ENCODE measurements at regions not wholly inside any gene's neighbourhood (a gene's known extent, or its start where the extent isn't known, plus 50 kb on each side); places are given as distances from the start of the nearest gene placed in this dataset.
"Not testable (repeated sequence)": the region's sequence is repeated elsewhere in the genome, so short reads cannot be mapped to it uniquely, and the experiment has no call there.

- no peak for DNase-seq
These were observed 153.6 kb downstream of the MAGEB17 start for GRCh38 chrX:16320765-16321355.

DNA sequence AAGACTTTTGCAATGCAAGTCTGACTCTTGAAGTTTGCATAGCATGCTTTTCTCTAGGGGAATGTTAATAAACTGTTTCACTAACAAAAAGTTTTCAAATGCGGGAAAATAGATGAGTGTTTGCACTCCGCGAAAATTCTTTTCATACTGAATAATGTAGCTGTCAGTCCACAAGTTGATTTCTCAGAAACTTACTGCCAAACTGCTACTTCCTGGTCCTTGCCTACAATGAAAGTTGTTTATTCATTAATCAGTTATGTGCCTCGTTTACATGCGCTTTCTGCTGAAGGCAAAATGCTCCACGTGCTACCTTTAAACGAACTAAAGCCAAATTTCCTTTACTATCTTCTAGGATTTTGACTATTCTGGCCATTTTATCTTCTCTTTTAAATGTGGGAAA, 166.2 kb downstream of the MAGEB17 start:
- no peak for DNase-seq

DNA sequence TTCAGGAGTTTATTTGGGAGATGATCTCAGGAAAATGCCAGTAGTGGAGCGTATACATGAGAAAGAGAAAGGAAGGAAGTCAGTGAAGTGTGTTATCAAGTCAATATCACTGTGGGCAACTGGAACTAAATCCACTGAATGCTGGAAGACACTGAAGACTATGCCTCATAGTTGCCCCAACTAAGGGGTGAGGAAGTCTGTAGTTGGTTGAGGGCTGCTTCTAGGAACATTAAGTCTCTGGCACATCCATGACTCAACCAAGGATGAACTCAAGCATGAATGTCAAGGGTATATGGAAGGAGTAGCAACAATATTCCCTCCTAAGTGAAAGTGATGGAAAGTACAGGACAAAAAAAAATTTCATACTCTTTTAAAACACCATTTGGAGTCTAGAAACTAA, 167.9 kb downstream of the MAGEB17 start:
- no peak for DNase-seq

GRCh38 chrX:16347968-16348670, 180.8 kb downstream of the MAGEB17 start:
- DNase-seq = no peak

DNA sequence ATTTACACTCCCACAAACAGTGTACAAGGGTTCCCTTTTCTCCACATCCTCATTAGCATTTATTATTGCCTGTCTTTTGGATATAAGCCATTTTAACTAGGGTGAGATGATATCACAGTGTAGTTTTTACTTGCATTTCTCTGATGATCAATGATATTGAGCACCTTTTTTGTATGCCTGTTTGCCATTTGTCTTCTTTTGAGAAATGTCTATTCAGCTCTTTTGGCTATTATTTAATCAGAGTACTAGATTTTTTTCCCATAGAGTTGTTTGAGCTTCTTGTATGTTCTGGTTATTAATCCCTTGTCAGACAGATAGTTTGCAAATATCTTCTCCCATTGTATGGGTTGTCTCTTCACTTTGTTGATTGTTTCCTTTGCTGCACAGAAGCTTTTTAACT, 190.6 kb downstream of the MAGEB17 start:
- no peak for DNase-seq

DNA sequence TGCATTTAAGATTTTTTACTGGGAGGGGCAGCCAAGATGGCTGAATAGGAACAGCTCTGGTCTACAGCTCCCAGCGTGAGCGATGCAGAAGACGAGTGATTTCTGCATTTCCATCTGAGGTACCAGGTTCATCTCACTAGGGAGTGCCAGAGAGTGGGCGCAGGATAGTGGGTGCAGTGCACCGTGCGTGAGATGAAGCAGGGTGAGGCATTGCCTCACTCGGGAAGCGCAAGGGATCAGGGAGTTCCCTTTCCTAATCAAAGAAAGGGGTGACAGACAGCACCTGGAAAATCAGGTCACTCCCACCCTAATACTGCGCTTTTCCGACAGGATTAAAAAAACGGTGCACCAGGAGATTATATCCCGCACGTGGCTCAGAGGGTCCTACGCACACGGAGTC, 192.8 kb downstream of the MAGEB17 start:
- DNase-seq = not testable (repeated sequence)

DNA sequence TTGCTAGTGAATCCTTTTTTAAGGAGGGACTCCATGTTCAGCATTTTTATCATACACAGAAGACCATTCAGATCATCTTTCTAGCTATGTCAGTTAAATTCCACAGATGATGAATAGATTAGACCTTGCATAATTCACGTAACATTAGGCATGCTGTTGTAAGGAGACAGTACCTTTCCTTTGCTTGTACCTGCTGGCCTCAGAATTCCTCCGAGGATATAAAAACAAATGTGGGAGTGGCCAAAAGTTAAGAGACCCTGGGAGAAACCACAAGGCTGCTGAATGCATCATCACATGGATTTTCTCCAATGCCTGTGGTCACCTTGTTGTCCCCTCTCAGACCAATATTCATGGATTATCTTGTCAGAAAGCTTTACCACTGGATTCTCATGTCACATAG, 201.4 kb downstream of the MAGEB17 start:
- no peak for DNase-seq

DNA sequence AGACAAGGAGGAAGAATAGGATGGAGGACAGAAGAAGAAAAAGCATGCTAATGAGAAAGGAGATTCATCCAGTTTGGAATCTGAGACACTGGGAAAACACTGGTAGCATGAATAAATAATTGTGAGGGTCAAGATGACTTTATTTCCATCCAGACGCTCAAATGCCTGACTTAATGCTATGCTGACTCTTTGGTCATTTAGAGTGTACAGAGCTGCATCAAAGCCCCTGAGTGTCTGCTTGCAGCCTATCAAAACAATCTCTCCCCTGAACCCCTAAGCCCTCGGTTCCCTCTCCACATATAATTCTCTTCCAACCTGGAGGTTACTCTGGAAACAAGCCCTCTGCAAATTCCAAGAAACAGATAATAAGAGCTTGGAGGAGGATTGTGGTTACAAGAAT, 208.8 kb downstream of the MAGEB17 start:
- no peak for DNase-seq

DNA sequence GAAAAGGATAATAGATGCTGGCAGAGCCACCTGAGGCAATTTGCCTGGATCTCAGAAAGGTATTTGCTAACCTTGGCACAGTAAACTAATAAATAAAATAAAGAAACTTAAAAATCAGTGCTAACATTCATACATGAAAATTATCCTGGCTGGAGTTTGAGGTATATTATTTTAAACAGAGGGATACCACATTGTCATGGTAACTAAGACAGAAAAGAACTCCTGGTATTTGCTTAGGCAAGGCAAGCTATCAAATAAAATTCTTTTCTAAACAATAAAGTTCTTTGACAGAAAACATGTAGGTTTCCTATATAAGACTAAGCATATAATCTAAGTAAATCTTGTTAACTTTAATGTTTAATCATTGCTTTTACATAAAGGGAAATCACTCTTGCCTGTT, 218.8 kb downstream of the MAGEB17 start:
- no peak for DNase-seq

DNA sequence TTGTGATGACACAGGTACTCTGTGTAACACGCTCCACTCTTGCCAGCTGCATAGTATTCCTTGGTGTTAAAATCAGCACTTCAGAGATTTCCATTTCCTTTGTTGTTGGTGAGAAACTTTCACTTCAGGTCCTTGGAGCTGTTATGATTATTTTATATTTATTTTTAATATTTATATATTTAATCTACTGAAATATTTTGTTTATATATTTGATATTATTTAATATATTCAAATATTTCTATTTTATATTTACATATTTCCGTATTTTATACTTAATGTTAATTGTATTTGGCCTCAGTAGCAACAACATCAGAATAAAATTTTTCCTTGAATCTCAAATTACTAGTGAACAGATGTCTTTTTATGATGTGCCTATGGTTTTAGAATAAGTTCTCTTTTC, 225.3 kb downstream of the MAGEB17 start:
- no peak for DNase-seq

GRCh38 chrX:16394290-16394689, 227.0 kb downstream of the MAGEB17 start:
- no peak for DNase-seq

GRCh38 chrX:16403808-16404207, 236.5 kb downstream of the MAGEB17 start:
- no peak for DNase-seq

DNA sequence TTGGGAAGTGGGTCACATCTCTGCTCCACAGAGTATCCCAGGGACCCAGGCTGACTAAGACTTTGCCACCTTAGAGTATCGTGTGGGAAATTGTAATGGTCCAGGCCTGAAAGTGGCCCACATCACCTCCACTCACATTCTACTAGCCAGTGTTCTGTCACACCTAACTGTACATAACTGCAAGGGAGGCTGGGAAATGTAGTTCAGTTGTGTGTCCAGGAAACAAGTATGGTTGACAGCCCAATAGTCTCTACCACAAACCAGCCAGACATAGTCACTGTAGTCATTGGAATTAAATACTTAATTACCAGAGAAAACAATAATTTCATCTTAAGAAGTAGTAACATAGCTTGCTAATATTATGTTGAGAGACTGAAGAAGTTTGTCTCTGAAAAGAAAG, 233.4 kb upstream of the S100G start:
- DNase-seq = no peak

DNA sequence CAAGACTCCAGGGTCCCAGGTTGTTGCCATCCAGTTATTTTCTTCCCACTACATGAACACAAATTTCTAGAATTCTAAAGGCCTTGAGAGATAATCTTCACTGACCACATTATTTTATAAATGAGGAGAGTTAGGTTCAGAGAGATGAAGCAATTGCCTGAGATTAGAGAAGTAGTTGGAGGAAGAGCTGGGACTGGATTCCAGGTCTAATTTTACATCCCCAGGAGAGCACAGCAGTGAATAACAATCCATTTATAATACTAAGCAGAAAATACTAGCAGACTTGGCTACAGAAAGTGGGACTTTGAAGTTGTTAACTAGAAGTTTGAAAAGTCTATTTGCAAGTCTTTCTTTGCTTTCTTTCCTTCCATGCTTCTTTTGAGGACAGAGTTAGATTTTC, 231.3 kb upstream of the S100G start:
- no peak for DNase-seq

GRCh38 chrX:16427668-16428067, 222.3 kb upstream of the S100G start:
- DNase-seq = no peak

DNA sequence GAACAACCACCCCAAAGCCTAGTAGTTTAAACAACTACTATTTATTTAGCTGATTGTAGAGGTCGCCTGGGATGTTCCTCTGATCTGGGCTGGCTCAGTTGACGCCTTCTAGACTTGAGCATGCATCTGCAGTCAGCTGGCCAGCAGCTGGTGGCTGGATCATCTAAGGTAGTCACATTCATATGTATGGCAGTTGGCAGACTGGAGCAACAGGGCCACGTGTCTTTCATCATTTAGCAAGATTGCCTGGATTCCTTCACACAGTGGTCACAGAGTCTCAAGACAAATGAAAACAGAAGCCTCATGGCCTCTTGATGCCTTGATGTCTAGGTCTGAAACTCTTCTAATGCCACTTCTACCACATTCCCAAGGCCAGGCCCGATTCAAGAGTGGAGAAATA, 220.6 kb upstream of the S100G start:
- no peak for DNase-seq

- DNase-seq = no peak
These were observed 218.7 kb upstream of the S100G start for GRCh38 chrX:16431266-16431665.

- DNase-seq = peak in 1 of 2 donors; percentile 2
These were observed 216.9 kb upstream of the S100G start for GRCh38 chrX:16433021-16433420.

GRCh38 chrX:16435399-16435986, 214.5 kb upstream of the S100G start:
- DNase-seq = no peak

GRCh38 chrX:16436348-16437188, 213.4 kb upstream of the S100G start:
- DNase-seq = peak; percentile 38 to 45

DNA sequence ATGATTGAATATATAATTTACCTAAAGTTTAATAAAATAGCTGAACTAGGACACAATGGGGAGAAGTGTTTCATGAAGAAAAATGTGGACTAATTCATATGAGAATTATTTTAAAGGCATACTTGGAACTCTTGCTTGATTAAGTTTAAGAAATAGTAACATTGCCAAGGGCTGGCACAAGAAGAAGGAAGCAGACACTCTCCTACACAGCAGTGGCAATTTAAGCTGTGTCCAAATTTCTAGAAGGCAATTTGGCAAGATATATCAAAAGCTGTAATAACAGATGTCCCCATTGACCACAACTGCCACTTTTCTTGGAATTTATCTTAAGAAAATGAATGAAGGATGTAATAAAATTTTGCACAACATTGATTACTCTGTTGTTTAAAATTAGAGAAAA, 209.5 kb upstream of the S100G start:
- DNase-seq = no peak

DNA sequence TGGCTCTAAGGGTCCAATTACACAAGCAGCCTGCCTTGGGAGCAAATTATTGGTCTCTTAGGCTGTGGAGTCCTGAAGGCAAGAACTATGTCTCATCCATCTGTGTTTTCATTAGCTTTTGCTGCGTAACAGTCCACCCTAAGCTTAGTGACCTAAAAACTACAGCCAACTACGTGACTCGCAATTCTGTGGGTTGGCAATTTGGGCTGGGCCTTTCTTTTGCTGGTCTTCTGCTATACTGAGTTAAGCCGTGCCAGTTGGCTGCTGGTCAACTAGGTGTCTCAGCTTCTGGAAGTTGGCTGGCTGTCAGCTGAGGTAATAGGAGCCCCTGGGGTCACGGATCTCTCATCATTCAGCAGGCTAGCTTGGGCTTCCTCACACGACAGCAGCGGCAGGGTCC, 205.6 kb upstream of the S100G start:
- DNase-seq = no peak

DNA sequence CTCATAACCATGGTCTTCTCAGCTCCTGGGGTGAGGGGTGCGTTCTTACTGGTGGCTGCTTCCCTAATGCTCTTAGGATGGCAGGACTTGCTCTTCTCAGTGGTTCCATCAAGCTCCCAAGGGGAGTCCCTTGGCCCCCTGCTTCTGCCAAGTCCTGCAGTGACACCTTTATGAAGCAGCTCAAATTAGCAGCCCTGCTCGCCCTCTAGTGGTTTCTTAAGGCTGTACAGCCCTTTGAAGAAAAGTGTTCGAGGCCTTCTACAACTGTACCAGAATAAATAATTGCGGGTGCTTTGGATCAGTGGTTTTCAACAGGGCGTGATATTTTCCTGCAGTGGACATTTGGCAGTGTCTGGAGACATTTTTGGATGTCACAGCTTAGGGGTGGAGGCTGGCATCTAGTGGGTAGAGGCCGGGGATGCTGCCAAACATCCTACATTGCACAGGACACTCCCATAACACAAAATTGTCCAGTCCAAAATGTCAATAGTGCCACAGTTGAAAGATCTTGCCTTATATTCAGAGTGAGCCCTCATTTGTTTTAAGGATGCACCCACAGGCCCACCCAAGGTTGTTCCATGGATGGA, 204.7 kb upstream of the S100G start:
- peak; percentile 46 to 49 for DNase-seq
